Loucy (cell line): ENCODE measurements at regions not wholly inside any gene's neighbourhood (a gene's known extent, or its start where the extent isn't known, plus 50 kb on each side); places are given as distances from the start of the nearest gene placed in this dataset.

Experiments
- EZH2phosphoT487 ChIP-seq: fragments of 200-600 bp; IDR thresholded peaks from 2 replicates; pipeline ENCODE4 v1.6.1; 2018; ENCODE audit warnings: antibody characterized with exemption, mild to moderate bottlenecking, moderate library complexity, borderline replicate concordance
- TF ChIP-seq, protein P1 (sequence below): fragments of 200-600 bp; sonication (generic); conservative IDR thresholded peaks from 2 replicates; pipeline ENCODE4 v1.5.1; 2014; ENCODE audit warnings: mild to moderate bottlenecking, antibody characterized with exemption, low read length

DNA sequence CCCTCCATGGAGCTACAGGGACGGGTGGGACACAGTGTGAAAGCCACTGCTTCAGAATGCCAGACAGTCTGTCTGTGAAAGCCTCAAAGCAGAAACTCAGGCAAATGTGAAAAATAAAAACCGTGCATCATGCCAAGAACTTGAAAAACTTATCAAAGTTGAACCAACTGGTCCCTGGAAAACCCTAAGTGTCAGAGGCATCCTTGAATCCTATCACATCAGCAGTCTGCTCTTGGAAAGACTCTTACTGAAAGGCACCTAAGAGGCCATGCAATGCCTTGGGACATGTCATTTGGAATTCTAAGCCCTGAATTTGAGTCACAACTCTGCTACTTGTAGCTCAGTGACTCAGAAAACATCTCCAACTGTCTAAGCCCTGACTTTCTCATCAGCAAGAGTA is 62.4 kb upstream of the GRIN2B start:
- TF ChIP-seq, protein P1, sequence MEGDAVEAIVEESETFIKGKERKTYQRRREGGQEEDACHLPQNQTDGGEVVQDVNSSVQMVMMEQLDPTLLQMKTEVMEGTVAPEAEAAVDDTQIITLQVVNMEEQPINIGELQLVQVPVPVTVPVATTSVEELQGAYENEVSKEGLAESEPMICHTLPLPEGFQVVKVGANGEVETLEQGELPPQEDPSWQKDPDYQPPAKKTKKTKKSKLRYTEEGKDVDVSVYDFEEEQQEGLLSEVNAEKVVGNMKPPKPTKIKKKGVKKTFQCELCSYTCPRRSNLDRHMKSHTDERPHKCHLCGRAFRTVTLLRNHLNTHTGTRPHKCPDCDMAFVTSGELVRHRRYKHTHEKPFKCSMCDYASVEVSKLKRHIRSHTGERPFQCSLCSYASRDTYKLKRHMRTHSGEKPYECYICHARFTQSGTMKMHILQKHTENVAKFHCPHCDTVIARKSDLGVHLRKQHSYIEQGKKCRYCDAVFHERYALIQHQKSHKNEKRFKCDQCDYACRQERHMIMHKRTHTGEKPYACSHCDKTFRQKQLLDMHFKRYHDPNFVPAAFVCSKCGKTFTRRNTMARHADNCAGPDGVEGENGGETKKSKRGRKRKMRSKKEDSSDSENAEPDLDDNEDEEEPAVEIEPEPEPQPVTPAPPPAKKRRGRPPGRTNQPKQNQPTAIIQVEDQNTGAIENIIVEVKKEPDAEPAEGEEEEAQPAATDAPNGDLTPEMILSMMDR = no peak
- TF ChIP-seq EZH2phosphoT487 = no peak
